Subcutaneous abdominal adipose tissue (tissue), 5 donors: ENCODE measurements at regions not wholly inside any gene's neighbourhood (a gene's known extent, or its start where the extent isn't known, plus 50 kb on each side); places are given as distances from the start of the nearest gene placed in this dataset.

Experiments
- H3K27ac ChIP-seq: one replicate; pipeline ENCODE4 v1.7.0; 2013; ENCODE audit warnings: low read depth, mild to moderate bottlenecking, inconsistent platforms, low read length, moderate library complexity
- H3K27me3 ChIP-seq, 5 donors: one replicate each; pipeline ENCODE4 v1.7.0; 2013; ENCODE audit warnings: low read length in 5 of 5, inconsistent platforms in 1 of 5; ENCODE audit not compliant: control insufficient read depth in 5 of 5, insufficient read depth in 4 of 5
- H3K36me3 ChIP-seq, 5 donors: one replicate each; pipeline ENCODE4 v1.7.0; 2013; ENCODE audit warnings: low read length in 5 of 5; ENCODE audit not compliant: control insufficient read depth in 5 of 5, insufficient read depth in 5 of 5
- H3K4me1 ChIP-seq, 5 donors: one replicate each; pipeline ENCODE4 v1.7.0; 2013; ENCODE audit warnings: low read length in 5 of 5, mild to moderate bottlenecking in 3 of 5, moderate library complexity in 1 of 5; ENCODE audit not compliant: control insufficient read depth in 5 of 5, insufficient read depth in 5 of 5
- H3K4me3 ChIP-seq, 5 donors: one replicate each; pipeline ENCODE4 v1.7.0; 2013; ENCODE audit warnings: low read length in 5 of 5, low read depth in 1 of 5
- H3K9ac ChIP-seq, 5 donors: one replicate each; pipeline ENCODE4 v1.7.0; 2013; ENCODE audit warnings: low read length in 5 of 5, mild to moderate bottlenecking in 4 of 5, moderate library complexity in 3 of 5
- H3K9me3 ChIP-seq, 5 donors: one replicate each; pipeline ENCODE4 v1.7.0; 2013; ENCODE audit warnings: low read length in 5 of 5; ENCODE audit not compliant: control insufficient read depth in 5 of 5
- donor health status: healthy.
- donor health status: healthy.
- donor health status: healthy.
- donor health status: healthy.
- donor health status: healthy.

DNA sequence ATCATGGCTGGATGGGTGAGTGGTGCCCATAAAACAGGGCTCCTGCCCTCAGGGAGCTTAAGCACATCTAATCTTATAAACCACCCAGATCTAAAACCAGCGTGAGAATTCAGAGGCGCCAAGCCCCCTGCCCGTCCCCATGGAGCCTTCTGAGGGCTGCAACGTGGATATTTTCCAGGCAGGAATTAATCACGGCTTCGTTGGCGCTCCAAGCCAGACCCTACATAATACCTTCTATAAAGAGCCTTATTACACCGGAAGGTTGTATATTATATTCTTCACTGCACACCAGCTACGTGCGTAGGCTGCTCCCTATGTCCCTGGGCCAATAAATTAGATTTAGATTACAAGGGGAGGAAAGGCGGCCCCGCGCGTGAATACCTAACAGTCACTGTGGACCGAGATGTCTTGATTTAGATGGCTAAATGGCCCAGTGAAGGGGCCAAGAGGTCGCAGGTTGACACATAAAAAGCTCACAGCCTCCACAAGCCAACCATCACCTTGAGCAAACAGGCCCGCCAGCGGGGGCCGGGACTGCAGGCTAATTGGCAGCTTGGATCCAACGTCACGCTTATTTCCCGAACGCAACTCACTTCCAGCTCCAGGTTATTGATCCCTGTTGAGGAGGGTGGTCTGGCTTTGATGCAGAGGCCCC lies 64.7 kb upstream of the APCDD1L start:
- Histone ChIP-seq H3K9ac (no peak overlapping the region), H3K9me3 (peaks cover 0 to 2% (median 0%) of the 10 kb centered on the region in 5 donors), H3K4me1 (no peaks in the 10 kb centered on the region), H3K36me3 (no peaks in the 10 kb centered on the region), H3K27me3 (peaks cover 4 to 10% (median 8%) of the 10 kb centered on the region in 5 donors), H3K27ac (no peak overlapping the region), H3K4me3 (no peak overlapping the region)

DNA sequence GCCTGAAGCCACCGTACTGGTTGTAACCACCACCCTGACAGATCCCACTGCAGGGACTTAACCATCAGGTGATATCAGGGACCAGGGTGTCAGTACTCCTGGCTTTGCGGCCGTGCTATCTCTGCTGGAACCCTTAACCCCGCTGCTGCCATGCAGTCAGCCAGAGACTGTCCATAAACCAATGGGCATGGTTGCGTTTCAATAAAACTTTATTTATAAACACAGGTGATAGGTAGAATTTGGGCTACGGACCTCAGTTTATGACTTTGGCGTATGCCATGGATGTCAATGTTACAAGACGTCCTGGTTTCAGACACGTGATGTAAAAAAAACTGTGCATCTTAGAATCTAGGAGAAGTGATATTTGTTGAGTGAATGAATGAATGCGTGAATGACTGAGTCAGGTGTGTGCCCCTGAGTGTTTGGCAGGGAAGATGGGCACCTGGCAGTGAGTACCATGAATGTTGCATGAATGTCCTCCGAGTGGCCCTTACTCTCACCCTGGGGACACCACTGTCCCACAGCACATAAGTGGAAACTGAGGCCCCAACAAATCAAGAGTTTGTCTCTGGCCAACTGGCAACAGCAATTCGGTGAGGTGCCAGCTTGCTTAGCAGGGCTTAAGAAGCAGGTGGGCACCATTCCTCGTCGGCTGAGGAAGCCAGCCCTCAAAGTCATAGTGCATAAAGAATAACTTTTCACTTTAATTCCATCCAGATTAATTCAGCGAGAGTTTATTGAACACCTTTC lies 64.0 kb upstream of the APCDD1L start:
- Histone ChIP-seq H3K36me3 (no peaks in the 10 kb centered on the region), H3K27me3 (peaks cover 4 to 10% (median 6%) of the 10 kb centered on the region in 5 donors), H3K9ac (no peak overlapping the region), H3K9me3 (peaks cover 0 to 2% (median 0%) of the 10 kb centered on the region in 5 donors), H3K4me3 (no peak overlapping the region), H3K4me1 (no peaks in the 10 kb centered on the region), H3K27ac (no peak overlapping the region)

DNA sequence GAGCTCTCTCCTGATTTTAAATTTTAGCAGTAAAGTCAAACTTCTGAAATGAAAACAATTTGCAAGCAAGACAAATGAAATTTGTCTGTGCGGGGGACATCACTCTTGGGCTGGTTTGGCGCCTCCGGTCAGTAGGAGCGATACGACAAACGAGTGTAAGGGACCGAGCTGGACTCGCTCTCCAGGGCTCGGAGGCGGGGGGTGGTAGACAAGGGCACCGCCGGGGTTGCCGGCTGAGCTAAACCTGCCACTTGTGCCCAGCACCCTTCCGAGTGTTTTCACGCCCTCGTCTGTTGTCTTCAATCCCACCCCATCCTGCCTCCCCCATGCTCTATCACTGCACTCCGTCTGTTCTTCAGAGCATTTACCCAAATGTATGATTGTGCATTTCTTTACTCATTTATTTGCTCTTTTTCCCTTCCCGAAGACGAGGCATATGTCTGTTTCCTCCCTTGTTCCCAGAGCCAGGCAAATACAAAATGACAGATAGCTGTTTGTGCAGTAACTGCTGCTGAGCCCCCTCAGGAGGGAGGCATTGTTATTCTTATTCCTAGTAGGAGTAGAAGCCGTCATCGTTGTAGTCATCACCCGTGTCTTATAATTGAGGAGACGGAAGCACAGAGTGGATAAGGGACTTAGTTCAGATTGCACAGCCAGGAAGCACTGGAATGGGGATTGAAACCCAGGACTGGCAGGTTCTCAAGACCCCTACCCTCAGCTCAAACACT lies 62.8 kb upstream of the APCDD1L start:
- no peak overlapping the region for H3K27ac ChIP-seq
- H3K4me1 ChIP-seq = no peaks in the 10 kb centered on the region
- no peak overlapping the region for H3K9ac ChIP-seq
- H3K36me3 ChIP-seq = no peaks in the 10 kb centered on the region
- H3K4me3 ChIP-seq = no peak overlapping the region
- peaks cover 0 to 10% (median 4%) of the 10 kb centered on the region in 5 donors for H3K27me3 ChIP-seq
- H3K9me3 ChIP-seq = peaks cover 0 to 2% (median 0%) of the 10 kb centered on the region in 5 donors

DNA sequence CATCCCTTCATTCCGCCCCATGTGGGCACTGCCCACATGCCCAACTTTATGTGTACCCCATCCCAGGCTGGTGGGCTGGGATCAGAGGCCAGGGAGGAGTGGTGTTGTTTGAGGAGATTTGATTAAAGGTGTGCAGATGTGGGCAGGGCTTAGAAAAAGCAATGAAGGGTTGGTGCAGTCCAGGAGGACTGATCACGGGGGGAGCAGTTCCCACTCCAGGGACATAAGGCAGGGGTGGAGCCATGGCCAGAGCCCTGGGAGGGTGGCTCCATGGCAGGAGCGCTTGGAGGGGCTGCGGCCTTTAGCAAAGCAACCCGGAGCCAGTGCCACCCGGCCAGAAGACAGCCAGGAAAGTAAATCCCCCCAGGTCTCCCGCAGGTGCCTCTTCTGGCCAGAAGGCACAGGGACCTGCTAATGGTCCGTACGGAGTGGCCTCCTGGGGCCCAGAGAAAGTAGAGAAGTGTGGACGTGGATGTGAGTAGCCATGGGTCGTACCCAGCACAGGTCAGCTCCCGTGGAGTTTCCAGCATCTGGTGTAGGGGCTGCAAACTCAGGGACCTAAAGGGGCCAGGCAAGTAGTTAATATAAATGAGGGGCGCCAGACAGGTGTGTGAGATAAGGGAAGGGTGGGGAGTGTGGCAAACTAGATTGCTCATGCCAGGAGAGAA lies 62.1 kb upstream of the APCDD1L start:
- Histone ChIP-seq H3K9ac (no peak overlapping the region), H3K27me3 (peaks cover 0 to 10% (median 4%) of the 10 kb centered on the region in 5 donors)

DNA sequence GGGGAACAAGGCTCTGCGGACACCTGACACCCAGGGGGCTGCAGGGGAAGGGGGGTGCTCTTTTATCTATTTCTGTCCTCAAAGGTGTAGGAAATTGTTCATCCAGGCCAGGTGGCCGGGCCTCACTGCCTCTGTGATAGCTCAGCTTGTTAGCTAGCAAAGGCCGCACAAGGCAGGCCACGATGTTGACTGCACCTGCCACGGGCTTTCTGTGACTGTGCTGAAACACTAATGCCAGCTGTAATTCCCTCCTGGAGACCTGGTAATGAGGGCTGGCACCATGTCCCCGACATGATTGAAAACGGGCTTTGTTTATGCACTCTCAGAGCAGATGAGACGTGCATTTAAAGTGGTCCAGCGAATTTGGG lies 61.4 kb upstream of the APCDD1L start:
- H3K4me1 ChIP-seq = no peaks in the 10 kb centered on the region
- H3K27ac ChIP-seq = no peak overlapping the region
- H3K9ac ChIP-seq = no peak overlapping the region
- no peaks in the 10 kb centered on the region for H3K36me3 ChIP-seq
- H3K27me3 ChIP-seq = peaks cover 0 to 10% (median 4%) of the 10 kb centered on the region in 5 donors
- H3K9me3 ChIP-seq = peaks cover 0 to 1% (median 0%) of the 10 kb centered on the region in 5 donors
- H3K4me3 ChIP-seq = no peak overlapping the region

More for the DNA sequence above, 62.1 kb upstream of the APCDD1L start:
- peaks cover 0 to 2% (median 0%) of the 10 kb centered on the region in 5 donors for H3K9me3 ChIP-seq
- H3K4me1 ChIP-seq = no peaks in the 10 kb centered on the region
- H3K27ac ChIP-seq = no peak overlapping the region
- no peak overlapping the region for H3K4me3 ChIP-seq
- no peaks in the 10 kb centered on the region for H3K36me3 ChIP-seq

DNA sequence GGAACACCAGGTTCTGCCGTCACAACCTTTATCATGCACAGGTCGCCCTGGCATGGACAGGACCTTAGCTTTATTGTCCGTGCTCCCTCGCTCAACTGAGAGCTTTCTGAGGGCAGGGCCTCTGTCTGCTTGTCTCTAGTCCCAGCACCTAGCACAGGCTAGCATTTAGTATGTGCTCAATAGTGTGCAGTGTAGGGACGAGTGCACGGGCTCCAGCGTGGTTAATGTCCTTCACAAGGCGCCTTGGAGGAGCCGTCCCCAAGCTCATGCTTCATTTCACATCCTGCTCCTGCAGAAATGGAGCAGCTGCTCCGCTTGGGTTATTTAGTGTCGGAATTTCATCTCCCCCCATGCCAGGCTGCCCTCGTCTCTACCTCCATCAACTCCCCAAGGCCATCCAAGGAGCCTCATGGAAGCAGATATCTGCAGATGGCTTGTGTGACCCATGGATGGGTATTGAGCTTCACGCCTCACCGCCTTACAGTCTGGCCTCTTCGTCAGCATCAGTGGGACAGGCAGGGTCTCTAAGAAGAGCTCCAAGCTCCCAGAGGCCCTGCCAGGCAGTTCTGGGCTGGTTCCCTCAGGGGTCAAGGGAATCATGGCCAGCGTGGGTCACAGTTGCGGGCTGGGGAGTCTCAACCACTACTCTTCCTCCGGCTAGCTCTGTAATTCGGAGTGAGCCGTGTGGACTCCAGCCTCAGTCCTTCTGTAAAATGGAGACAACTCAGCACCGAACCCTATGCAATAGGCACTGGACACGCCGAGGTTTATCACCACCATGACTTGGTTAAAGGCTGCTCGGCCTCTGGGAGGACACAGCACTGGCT lies 60.8 kb upstream of the APCDD1L start:
- Histone ChIP-seq H3K4me1 (no peaks in the 10 kb centered on the region), H3K27me3 (peaks cover 0 to 10% (median 4%) of the 10 kb centered on the region in 5 donors)

DNA sequence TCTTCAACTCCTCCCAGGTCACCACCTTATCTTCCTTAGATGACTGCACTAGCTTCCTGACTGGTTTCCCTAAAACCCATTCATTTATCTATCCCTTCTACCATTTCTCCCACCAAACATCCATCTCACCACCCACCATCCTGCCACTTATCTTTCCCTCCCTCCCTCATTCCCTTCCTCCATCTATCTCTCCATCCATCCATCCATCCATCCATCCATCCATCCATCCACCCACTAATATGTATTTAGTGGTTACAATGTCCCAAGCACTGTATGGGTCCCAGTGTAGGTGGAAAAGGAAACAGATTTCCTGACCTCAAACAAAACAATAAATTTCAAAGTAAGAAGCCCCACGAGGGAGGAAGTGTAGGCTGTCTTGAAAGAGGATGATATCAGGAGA lies 59.3 kb upstream of the APCDD1L start:
- Histone ChIP-seq H3K27me3 (peaks cover 5 to 13% (median 9%) of the 10 kb centered on the region in 5 donors), H3K9ac (no peak overlapping the region), H3K4me1 (no peaks in the 10 kb centered on the region), H3K4me3 (no peak overlapping the region), H3K9me3 (no peaks in the 10 kb centered on the region), H3K27ac (no peak overlapping the region), H3K36me3 (no peaks in the 10 kb centered on the region)

More for the DNA sequence above, 60.8 kb upstream of the APCDD1L start:
- Histone ChIP-seq H3K27ac (no peak overlapping the region), H3K9me3 (no peaks in the 10 kb centered on the region), H3K4me3 (no peak overlapping the region), H3K36me3 (no peaks in the 10 kb centered on the region), H3K9ac (no peak overlapping the region)

DNA sequence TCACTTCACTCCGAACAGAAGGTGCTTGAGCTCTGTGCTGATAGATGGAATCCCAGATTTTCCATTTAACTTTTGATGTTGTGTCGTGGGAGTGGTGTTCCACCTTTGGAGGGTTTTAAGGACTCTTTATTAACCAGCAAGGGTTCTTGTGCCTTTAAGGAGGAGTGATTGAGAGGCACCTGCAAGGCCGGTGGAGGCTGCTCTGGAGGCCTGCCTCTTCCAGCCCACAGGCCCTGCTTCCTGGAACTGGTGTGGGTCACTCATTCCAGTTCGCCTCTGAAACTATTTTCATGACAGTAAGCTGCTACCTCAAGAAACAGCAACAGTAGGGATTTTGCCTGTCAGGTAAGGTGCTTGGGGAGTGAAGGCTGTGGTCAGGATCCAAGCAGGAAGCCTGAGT lies 58.8 kb upstream of the APCDD1L start:
- Histone ChIP-seq H3K4me1 (no peaks in the 10 kb centered on the region), H3K9me3 (no peaks in the 10 kb centered on the region), H3K27me3 (peaks cover 8 to 14% (median 10%) of the 10 kb centered on the region in 5 donors), H3K27ac (no peak overlapping the region), H3K9ac (no peak overlapping the region), H3K36me3 (no peaks in the 10 kb centered on the region), H3K4me3 (no peak overlapping the region)

DNA sequence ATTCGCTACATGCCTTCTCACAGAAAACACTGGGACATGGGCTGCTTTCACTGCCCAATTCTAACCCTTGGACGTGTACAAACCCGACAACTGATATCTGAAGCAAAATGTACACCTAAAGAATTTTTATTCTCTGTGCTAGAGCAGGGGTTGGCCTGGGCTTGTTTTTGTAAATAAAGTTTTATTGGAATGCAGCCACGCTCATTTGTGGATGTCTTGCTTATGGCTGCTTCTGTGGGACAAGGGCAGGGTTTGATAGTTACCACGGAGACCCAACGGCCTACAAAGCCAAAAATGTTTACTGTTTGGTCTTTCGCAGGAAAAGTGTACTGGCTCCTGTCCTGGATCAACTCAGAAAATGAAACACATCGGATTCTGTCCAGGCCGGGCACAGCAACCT lies 58.1 kb upstream of the APCDD1L start:
- Histone ChIP-seq H3K9me3 (no peaks in the 10 kb centered on the region), H3K4me3 (no peak overlapping the region), H3K9ac (no peak overlapping the region), H3K27me3 (peaks cover 8 to 16% (median 14%) of the 10 kb centered on the region in 5 donors), H3K36me3 (no peaks in the 10 kb centered on the region), H3K4me1 (peaks cover 0 to 4% (median 0%) of the 10 kb centered on the region in 5 donors), H3K27ac (no peak overlapping the region)
